IMR-90 (cell line): ENCODE measurements at regions not wholly inside any gene's neighbourhood (a gene's known extent, or its start where the extent isn't known, plus 50 kb on each side); places are given as distances from the start of the nearest gene placed in this dataset.

Experiments used
- ATAC-seq: fragments of 200-7000 bp; cut with Tn5 transposase; 2 replicates; pipeline ENCODE4 v1.9.1; 2020; ENCODE audit warnings: low read depth, mild to moderate bottlenecking, moderate library complexity
- BruUV-seq: library from RNA; stranded (reverse); fragments of 400-500 nt; replicated peaks from 2 replicates; lab custom pipeline; 2021; lab: Mats Ljungman, UMichigan
- CTCF ChIA-PET: fragments of 300-600 bp; formaldehyde crosslinking; extraction: SDS; loops from one replicate; lab custom pipeline; 2021; ENCODE audit warnings: antibody characterized with exemption; lab: Yijun Ruan, JAX
- POLR2A ChIA-PET: fragments of 300-600 bp; sonication (Branson Sonifier 250); formaldehyde crosslinking; loops from one replicate; lab custom pipeline; 2022; ENCODE audit warnings: antibody characterized with exemption; ENCODE audit not compliant: unreplicated experiment; lab: Charles Lee
- DNase-seq: peaks from one replicate; pipeline ENCODE4 v3.0.0; 2013
- H2AFZ ChIP-seq: replicated peaks from 2 replicates; pipeline ENCODE3; 2013; ENCODE audit warnings: low read length, mild to moderate bottlenecking; ENCODE audit not compliant: poor library complexity
- H2AK5ac ChIP-seq: 2 replicates; pipeline ENCODE4 v1.6.1; 2013; ENCODE audit warnings: low read depth, low read length, inconsistent platforms
- H2AK9ac ChIP-seq: replicated peaks from 2 replicates; pipeline ENCODE3; 2013; ENCODE audit warnings: mild to moderate bottlenecking, low read depth, low read length, moderate library complexity; ENCODE audit not compliant: poor library complexity
- H2BK120ac ChIP-seq: 2 replicates; pipeline ENCODE4 v1.6.1; 2013; ENCODE audit warnings: low read depth, low read length, inconsistent platforms
- H2BK15ac ChIP-seq: 3 replicates; pipeline ENCODE4 v1.6.1; 2013; ENCODE audit warnings: low read depth, low read length, inconsistent platforms
- H2BK20ac ChIP-seq: 2 replicates; pipeline ENCODE4 v1.6.1; 2013; ENCODE audit warnings: low read depth, mild to moderate bottlenecking, inconsistent platforms, low read length, moderate library complexity
- H2BK5ac ChIP-seq: 2 replicates; pipeline ENCODE4 v1.6.1; 2013; ENCODE audit warnings: mild to moderate bottlenecking, low read depth, low read length, inconsistent platforms; ENCODE audit not compliant: poor library complexity, severe bottlenecking
- H3K14ac ChIP-seq: replicated peaks from 2 replicates; pipeline ENCODE4 v1.6.1; 2013; ENCODE audit warnings: low read depth, low read length, inconsistent platforms
- H3K18ac ChIP-seq: 2 replicates; pipeline ENCODE4 v1.6.1; 2013; ENCODE audit warnings: low read depth, low read length, control low read depth
- H3K23ac ChIP-seq: 2 replicates; pipeline ENCODE4 v1.6.1; 2013; ENCODE audit warnings: low read depth, low read length, inconsistent platforms
- H3K27ac ChIP-seq: 2 replicates; pipeline ENCODE4 v1.5.1; 2013; ENCODE audit warnings: mild to moderate bottlenecking, control low read depth, low read length; ENCODE audit not compliant: insufficient read depth
- H3K27me3 ChIP-seq: 2 replicates; pipeline ENCODE4 v1.6.1; 2013; ENCODE audit warnings: low read length; ENCODE audit not compliant: control insufficient read depth, insufficient read depth
- H3K36me3 ChIP-seq: 2 replicates; pipeline ENCODE4 v1.6.1; 2013; ENCODE audit warnings: low read length, mixed read lengths; ENCODE audit not compliant: control insufficient read depth, insufficient read depth
- H3K4ac ChIP-seq: 2 replicates; pipeline ENCODE4 v1.6.1; 2013; ENCODE audit warnings: low read depth, low read length, inconsistent platforms
- H3K4me1 ChIP-seq: 2 replicates; pipeline ENCODE4 v1.6.1; 2013; ENCODE audit warnings: low read length, mixed read lengths; ENCODE audit not compliant: control insufficient read depth, insufficient read depth
- H3K4me2 ChIP-seq: 2 replicates; pipeline ENCODE4 v1.6.1; 2013; ENCODE audit warnings: low read depth, mild to moderate bottlenecking, control low read depth, low read length, moderate library complexity
- H3K4me3 ChIP-seq: 2 replicates; pipeline ENCODE4 v1.5.1; 2013; ENCODE audit warnings: low read depth, mild to moderate bottlenecking, control low read depth, low read length, moderate library complexity; ENCODE audit not compliant: insufficient read depth
- H3K56ac ChIP-seq: 2 replicates; pipeline ENCODE4 v1.6.1; 2013; ENCODE audit warnings: low read length, inconsistent platforms; ENCODE audit not compliant: insufficient read depth; ENCODE audit errors: extremely low read depth
- H3K79me1 ChIP-seq, 2 experiments: 2 replicates each; pipeline ENCODE4 v1.6.1; 2013; ENCODE audit warnings: low read length in 2 of 2, inconsistent platforms in 1 of 2, low read depth in 1 of 2
- H3K9ac ChIP-seq: 2 replicates; pipeline ENCODE4 v1.6.1; 2013; ENCODE audit warnings: low read depth, low read length, control low read depth
- H3K9me1 ChIP-seq: 2 replicates; pipeline ENCODE4 v1.6.1; 2013; ENCODE audit warnings: low read length, inconsistent platforms; ENCODE audit not compliant: insufficient read depth
- H3K9me3 ChIP-seq: 2 replicates; pipeline ENCODE4 v1.6.1; 2013; ENCODE audit warnings: low read length; ENCODE audit not compliant: control insufficient read depth, insufficient read depth
- H4K20me1 ChIP-seq: 2 replicates; pipeline ENCODE4 v1.6.1; 2013; ENCODE audit warnings: low read length, inconsistent platforms; ENCODE audit not compliant: insufficient read depth
- H4K5ac ChIP-seq: 2 replicates; pipeline ENCODE4 v1.6.1; 2013; ENCODE audit warnings: mild to moderate bottlenecking, low read depth, low read length, control low read depth
- H4K8ac ChIP-seq, 2 experiments: 2 replicates each; pipeline ENCODE4 v1.6.1; 2013; ENCODE audit warnings: low read depth in 2 of 2, low read length in 2 of 2, control low read depth in 1 of 2, inconsistent platforms in 1 of 2
- H4K91ac ChIP-seq: 2 replicates; pipeline ENCODE4 v1.6.1; 2013; ENCODE audit warnings: low read depth, low read length, inconsistent platforms; ENCODE audit not compliant: insufficient read depth
- BHLHE40 ChIP-seq: fragments of 150-350 bp; IDR thresholded peaks from 2 replicates; pipeline ENCODE4 v1.6.1; 2016; ENCODE audit warnings: mild to moderate bottlenecking, low read depth, low read length
- CEBPB ChIP-seq: IDR thresholded peaks from 2 replicates; pipeline ENCODE4 v1.6.1; 2012; ENCODE audit warnings: low read depth, low read length, improper control_type of control experiment
- MAZ ChIP-seq: IDR thresholded peaks from 2 replicates; pipeline ENCODE4 v1.6.1; 2012; ENCODE audit warnings: low read depth, mild to moderate bottlenecking, low read length, improper control_type of control experiment, moderate library complexity, borderline replicate concordance
- POLR2A ChIP-seq: IDR thresholded peaks from 2 replicates; pipeline ENCODE4 v1.6.1; 2012; ENCODE audit warnings: mild to moderate bottlenecking, low read depth, low read length
- RAD21 ChIP-seq: IDR thresholded peaks from 2 replicates; pipeline ENCODE4 v1.6.1; 2012; ENCODE audit warnings: low read length, improper control_type of control experiment
- RCOR1 ChIP-seq: IDR thresholded peaks from 2 replicates; pipeline ENCODE4 v1.6.1; 2012; ENCODE audit warnings: mild to moderate bottlenecking, low read length, improper control_type of control experiment; ENCODE audit not compliant: insufficient replicate concordance
- SMC3 ChIP-seq: fragments of 150-350 bp; IDR thresholded peaks from 2 replicates; pipeline ENCODE4 v1.6.1; 2016; ENCODE audit warnings: low read depth, mild to moderate bottlenecking, antibody characterized with exemption, low read length, moderate library complexity
- WGBS, 2 experiments: methylation state at CpG; one replicate each; pipeline versions ENCODE4 v1.1.5 to v1.1.7; 2013; ENCODE audit warnings: missing lambda C conversion rate in 2 of 2; ENCODE audit not compliant: insufficient read length in 1 of 2; ENCODE audit errors: extremely low coverage in 2 of 2; 5-methylcytosine and 5-hydroxymethylcytosine counted together
- dilution Hi-C: fragments of 300-500 bp; cut with HindIII; formaldehyde crosslinking; loops from one replicate; pipeline ENCODE4 v1.14.3; 2018; ENCODE audit warnings: low sequenced_read_pairs; ENCODE audit not compliant: unreplicated experiment
- in situ Hi-C: fragments of 300-500 bp; cut with MboI; formaldehyde crosslinking; loops from 3 replicates; pipeline ENCODE4 v1.14.3; 2019; ENCODE audit warnings: low sequenced_read_pairs, inconsistent platforms, mixed read lengths
- intact Hi-C: fragments of 100-400 bp; cut with micrococcal nuclease; formaldehyde crosslinking; loops from 2 replicates; pipeline ENCODE4 v1.10.0; 2022
- TF ChIP-seq, protein P1 (sequence below): fragments of 150-350 bp; IDR thresholded peaks from 2 replicates; pipeline ENCODE4 v1.6.1; 2017; ENCODE audit warnings: mild to moderate bottlenecking, antibody characterized with exemption, low read length, low read depth
- TF ChIP-seq, protein P2 (sequence below): fragments of 150-350 bp; IDR thresholded peaks from 2 replicates; pipeline ENCODE4 v1.6.1; 2016; ENCODE audit warnings: low read depth, mild to moderate bottlenecking, low read length, moderate library complexity, borderline replicate concordance

DNA sequence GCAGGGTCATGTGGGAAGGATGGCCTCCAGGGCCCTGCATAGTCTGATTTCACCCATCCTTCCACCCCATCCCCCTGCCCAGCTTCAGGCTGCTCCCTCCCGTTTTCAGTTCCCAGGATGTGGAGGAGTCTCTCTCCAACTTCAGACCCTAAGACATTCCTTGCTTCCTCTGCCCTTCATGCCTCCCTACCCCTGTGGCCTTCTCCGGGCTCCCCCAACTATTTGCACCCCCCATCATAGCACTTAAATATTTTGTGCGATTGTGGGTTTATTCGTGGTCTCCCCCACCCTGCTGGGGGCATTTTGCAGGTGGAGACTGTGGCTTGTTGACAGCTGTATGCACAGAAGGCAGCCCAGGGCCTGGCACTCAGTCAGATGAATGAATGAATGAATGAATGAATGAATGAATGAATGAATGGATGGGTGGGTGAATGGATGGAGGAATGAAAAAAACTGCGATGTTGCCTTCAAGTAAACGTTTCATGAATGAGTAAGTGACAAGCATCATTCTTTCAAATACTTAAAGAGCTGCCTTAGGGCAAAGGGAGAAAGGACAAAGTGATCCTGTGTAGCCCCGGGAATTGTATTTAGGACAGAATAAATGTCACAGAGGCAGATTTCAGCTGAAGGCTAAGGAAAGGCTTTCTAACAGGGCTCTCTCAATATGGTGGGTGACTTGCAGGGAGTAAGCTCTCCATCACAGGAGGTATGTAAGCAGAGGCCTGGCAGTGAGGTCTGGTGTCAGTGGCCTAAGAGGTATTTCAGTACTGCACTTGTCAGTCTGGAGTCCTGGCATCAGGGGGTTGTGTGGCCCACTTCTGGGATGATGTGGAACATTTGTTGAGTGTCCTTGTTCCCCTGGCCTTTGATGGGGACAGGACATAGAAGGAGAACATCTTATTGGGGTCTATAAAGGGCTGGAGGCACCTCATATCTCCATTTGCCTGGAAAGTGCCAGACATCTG lies 156.4 kb downstream of the PTPRU start:
- no peak overlapping the region for H2BK15ac ChIP-seq
- TF ChIP-seq BHLHE40 = no peak
- TF ChIP-seq, protein P1, sequence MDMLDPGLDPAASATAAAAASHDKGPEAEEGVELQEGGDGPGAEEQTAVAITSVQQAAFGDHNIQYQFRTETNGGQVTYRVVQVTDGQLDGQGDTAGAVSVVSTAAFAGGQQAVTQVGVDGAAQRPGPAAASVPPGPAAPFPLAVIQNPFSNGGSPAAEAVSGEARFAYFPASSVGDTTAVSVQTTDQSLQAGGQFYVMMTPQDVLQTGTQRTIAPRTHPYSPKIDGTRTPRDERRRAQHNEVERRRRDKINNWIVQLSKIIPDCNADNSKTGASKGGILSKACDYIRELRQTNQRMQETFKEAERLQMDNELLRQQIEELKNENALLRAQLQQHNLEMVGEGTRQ = no peak
- no peak for TF ChIP-seq RAD21
- TF ChIP-seq CEBPB = no peak
- no peak for TF ChIP-seq SMC3
- no peak for TF ChIP-seq POLR2A
- TF ChIP-seq RCOR1 = no peak
- TF ChIP-seq, protein P2, sequence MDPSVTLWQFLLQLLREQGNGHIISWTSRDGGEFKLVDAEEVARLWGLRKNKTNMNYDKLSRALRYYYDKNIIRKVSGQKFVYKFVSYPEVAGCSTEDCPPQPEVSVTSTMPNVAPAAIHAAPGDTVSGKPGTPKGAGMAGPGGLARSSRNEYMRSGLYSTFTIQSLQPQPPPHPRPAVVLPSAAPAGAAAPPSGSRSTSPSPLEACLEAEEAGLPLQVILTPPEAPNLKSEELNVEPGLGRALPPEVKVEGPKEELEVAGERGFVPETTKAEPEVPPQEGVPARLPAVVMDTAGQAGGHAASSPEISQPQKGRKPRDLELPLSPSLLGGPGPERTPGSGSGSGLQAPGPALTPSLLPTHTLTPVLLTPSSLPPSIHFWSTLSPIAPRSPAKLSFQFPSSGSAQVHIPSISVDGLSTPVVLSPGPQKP = no peak
- no peak for TF ChIP-seq MAZ
- no peaks in the 10 kb centered on the region for H3K79me1 ChIP-seq
- no peaks in the 10 kb centered on the region; the same call in none of the 2 replicates for H3K27me3 ChIP-seq
- POLR2A ChIA-PET = no interaction called here
- no peak overlapping the region for H3K27ac ChIP-seq
- dilution Hi-C loops = no loop called here
- ATAC-seq (no peak), DNase-seq (no peak)
- H3K9me1 ChIP-seq = no peaks in the 10 kb centered on the region
- no peaks in the 10 kb centered on the region for H3K36me3 ChIP-seq
- H3K23ac ChIP-seq = no peak overlapping the region
- H3K56ac ChIP-seq = no peak overlapping the region
- no peak overlapping the region for H2BK5ac ChIP-seq
- H2AFZ ChIP-seq = no peak overlapping the region
- no peak overlapping the region for H3K18ac ChIP-seq
- BruUV-seq = no TSS peak
- no peak overlapping the region for H4K91ac ChIP-seq
- H2AK5ac ChIP-seq = no peak overlapping the region
- H3K4me3 ChIP-seq = no peak overlapping the region
- intact Hi-C loops = no loop called here
- WGBS, 2 experiments = 44% methylated on average over 2 of the region's 7 CpGs; no CpG with 5 or more reads in 1 of the 2 experiments
- H3K4ac ChIP-seq = no peak overlapping the region
- no peak overlapping the region for H3K4me2 ChIP-seq
- H3K4me1 ChIP-seq = no peaks in the 10 kb centered on the region
- H4K20me1 ChIP-seq = no peaks in the 10 kb centered on the region
- in situ Hi-C loops = no loop called here
- H3K9me3 ChIP-seq = no peaks in the 10 kb centered on the region
- no peak overlapping the region for H2BK120ac ChIP-seq
- no peak overlapping the region for H4K5ac ChIP-seq
- H3K9ac ChIP-seq = no peak overlapping the region
- H4K8ac ChIP-seq = no peak overlapping the region
- CTCF ChIA-PET = interaction anchor here (0.6 kb wide), 1 partner anchor 175 kb away, joined by 6 read pairs; no protein-coding TSS in a partner anchor
- H2AK9ac ChIP-seq = no peak overlapping the region
- H3K14ac ChIP-seq = no peak overlapping the region
- H2BK20ac ChIP-seq = no peak overlapping the region
